ENCODE measurements at regions not wholly inside any gene's neighbourhood (a gene's known extent, or its start where the extent isn't known, plus 50 kb on each side); places are given as distances from the start of the nearest gene placed in this dataset.

- TF ChIP-seq CTCF (IDR thresholded peaks at IDR 0.05) (no peak), POLR2A (IDR thresholded peaks at IDR 0.05) (no peak)
Measured at GRCh38 chr6:23021487-23021886, 452.1 kb downstream of the HDGFL1 start.

Measured in right lobe of liver (tissue), 4 donors.